NCI-H510A (cell line): ENCODE measurements at regions not wholly inside any gene's neighbourhood (a gene's known extent, or its start where the extent isn't known, plus 50 kb on each side); places are given as distances from the start of the nearest gene placed in this dataset.

Experiments used
- DNase-seq: peaks from one replicate; lab custom pipeline; 2025; lab: John Stamatoyannopoulos, UW

DNA sequence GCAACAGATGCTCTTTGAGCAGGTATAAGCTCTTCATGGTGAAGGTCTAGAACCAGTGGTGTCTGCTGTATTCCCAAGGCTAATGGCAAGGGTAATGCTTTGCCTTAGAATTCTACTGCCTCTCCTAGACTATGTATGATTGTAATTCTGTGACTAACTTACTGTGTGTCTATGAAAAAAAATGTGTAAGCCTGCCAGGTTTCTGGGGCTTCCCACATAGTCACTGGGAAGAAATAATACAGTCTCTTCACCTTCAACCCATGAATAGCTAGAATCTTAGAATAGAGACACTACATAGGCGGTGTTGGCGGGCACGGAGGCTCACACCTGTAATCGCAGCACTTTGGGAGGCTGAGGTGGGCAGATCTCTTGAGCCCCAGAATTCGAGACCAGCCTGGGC, 84.1 kb downstream of the C11orf91 start:
- DNase-seq: no peak

DNA sequence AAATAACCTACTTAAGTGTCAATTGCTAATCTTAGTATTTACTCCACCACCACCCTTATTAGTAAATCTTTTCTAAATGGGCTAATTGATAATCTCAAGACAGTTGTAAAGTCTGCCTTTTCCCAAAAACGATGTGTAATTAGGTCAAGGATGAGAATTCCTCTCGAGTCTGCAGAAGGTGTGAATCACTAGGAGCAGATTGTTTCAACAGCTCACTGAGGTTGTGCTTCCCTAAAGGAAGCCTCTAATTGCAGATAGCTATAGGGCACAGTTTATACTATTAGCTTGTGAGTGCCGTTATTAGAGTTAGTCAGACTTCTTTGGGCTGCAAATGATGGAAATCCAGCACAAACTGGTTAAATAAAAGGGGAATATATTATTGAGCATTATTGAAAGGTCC, 84.9 kb downstream of the C11orf91 start:
- DNase-seq: no peak

DNA sequence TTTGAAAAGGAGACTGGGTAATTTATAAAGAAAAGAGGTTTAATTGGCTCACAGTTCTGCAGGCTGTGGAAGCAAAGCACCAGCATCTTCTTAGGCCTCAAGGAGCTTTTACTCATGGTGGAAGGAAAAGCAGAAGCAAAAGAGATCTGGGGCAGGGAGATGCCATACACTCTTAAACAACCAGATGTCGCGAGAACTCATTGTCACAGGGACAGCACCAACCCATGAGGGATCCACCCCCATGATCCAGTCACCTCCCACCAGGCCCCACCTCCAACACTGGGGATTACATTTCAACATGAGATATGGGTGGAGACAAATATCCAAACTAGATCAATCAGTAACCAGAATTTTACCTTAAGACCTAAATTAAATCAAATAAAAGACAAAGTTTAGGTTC, 87.2 kb downstream of the C11orf91 start:
- DNase-seq: no peak

DNA sequence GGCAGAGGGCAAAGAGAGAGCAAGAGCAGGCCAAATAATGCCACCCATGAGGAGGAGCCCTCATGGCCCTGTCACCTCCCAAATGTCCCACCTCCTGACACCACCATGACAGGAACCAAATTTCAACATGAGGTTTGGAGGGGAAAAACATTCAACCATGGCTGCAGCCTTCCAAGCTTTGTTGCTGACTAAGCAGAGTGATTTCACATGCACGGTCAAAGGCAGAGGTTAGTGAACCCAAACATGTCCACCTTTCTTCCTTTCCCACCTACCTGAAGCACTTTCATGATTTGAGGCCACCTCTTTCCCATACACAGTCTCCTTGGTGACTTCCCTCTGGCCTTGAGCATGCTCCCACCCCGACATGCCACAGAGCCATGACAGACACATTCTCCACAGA, 89.7 kb downstream of the C11orf91 start:
- no peak for DNase-seq

DNA sequence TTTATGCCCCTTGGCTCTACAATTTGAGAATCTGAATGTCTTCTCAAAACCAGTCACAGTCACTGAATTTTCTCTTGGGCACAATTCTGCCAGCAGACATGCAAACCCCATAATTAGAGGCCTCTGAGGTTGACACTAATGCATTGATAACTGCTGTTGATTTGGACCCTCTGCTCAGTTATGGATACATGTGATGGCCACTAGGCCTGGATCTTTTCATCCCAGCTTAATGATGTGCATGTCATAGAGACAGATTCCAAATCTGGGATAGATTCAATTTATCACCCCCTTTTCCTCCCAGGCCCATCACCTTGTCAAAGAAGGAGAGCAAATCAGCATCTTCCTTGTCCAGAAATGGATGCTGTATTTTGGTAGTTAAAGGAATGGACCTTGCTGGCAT, 92.2 kb downstream of the C11orf91 start:
- DNase-seq: no peak

DNA sequence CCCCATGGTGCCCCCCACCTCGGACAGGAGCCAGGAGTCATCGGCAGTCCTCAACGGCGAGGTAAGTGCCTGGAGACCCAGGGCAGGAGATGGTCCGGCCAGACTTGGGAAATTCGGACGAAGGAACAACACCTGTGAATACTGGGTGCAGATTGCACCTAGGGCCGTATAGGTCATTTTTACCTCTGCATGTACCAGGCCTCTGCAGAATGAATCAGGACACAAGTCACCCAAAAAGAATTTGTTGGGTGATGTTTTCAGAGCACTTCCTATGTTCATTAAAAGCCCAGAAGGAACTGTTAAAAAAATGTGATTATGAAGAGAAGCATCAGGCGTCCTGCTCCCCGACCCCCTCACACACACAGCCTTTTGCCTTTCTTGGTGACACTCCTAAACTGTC, 93.9 kb downstream of the C11orf91 start:
- no peak for DNase-seq

DNA sequence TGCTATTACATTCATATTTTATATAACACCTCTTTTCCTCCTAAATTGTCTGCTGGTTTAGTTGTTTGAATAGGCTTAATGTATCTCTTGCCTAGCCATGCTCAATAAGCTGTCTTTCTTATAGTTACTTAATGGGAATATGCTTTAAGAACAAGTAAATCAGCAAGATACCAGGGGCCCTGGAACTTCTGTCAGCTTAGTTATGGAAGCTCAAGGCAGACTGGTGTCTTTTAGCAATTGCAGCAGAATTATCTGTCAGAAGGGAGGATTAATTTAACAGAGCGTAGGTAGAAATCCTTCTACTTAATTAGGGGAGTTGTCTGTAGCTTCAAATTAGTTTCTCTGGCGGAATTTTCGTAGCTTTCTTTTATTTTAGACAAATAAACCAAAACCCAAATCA, 94.9 kb downstream of the C11orf91 start:
- DNase-seq: no peak

DNA sequence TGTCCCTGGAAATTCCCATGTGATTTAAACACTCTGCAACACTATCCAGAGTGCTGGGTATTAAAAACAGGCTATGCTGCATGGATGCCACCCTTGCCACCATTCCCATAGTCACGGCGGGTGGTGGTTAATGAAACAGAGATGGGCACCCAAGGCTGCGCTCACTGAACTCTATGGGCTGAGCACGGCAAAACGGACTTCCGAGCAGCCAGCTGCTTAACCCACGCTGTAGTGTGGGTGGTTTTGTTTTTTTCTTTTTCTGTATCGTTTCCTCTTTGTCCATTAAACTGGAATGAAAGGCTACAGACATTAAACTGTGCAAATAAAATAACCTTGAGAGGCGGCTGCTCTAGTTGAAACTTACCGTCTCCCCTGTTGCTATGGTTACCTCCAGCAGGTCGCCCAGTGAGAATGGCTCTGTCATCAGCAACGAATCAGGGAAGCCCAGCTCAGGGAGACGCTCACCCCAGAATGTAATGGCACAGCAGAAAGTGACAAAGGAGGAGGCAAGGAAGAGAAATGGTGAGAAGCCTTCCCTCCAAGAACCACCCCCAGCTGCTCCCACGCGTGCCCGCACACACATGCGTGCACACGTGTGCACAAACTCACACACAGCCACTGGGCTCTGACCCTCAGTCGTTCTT, 102.1 kb downstream of the C11orf91 start:
- peak; percentile 32 for DNase-seq

DNA sequence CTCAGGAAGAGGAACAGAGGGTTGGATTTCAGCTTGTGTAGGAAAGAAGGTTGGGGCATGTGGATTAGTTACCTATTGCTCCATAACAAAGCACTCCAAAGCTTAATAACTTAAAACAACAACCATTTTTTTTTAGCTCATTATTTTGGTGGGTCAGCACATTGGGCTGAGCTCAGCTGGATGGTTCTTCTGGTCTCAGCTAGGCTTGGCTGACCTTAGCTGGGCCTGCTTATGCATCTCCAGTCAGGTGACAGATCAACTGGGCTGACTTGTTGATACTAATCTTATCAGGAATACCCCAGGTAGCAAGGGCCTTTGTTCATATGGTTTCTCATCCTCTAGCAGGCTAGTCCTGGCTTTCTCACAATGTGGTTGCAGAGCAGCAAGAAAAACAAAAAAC, 106.4 kb downstream of the C11orf91 start:
- no peak for DNase-seq

DNA sequence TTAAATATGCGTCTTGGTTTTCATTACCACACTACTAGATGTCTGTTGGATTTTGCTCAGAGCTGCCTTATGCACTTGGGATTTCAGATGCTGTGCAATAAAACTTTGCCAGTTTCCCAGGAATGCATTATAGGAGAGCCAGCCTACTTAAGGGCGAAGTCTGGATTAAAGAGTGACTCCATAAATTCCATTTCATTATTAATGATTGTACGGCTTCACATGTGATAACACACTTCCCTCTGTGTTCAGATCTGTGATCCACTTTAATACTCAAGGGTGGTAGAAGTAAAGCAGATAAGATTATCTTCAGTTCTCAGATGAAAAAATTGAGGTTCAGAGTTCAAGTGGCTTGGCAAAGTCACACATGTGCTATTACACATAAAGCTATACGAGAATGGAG, 110.2 kb downstream of the C11orf91 start:
- DNase-seq: no peak

DNA sequence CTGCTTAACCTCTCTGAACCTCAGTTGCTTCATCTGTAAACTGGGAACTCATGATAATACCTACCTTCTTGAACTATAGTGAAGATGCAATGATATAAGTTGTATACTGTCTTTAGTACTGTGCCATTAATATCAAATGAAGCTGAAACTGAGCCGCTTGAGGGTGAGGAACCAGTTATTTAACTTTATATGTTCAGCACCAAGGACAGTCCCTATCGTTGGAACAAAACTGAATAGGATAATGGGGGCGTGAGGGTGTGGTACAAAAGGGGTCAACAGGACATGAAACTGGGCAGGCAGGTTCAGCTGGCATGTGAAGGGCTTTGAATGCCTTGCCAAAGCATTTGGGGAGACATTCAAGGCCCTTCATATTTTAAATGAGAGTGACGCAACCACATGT, 112.6 kb downstream of the C11orf91 start:
- no peak for DNase-seq

DNA sequence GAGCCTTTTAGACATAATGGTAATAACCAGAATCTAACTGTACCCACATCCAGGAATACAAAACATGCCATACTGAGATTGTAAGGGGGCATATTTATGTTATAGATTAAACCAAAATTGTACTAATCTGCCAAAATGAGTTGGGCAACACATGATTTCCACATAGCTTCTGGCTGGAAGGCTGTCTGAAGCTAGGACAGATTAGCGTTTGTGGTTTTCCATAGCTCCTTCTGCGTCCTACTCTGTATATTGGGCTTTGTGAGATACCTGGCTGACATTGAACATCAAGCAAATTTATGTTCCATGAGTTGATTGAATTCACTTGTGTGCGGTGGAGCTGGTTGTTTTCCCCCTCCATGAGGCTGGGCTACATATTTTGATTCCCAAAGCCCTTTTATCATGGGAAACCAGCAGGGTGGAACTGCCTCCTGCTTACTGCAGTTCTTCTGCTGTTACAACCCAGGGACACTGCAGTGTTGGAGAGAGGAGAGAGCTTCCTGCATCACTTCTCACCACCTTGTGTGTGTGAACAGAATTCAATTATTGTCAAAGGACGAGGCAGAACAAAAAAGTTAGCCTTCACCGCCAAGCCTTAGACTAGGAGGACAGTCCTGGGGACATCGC, 114.9 kb downstream of the C11orf91 start:
- DNase-seq: no peak

DNA sequence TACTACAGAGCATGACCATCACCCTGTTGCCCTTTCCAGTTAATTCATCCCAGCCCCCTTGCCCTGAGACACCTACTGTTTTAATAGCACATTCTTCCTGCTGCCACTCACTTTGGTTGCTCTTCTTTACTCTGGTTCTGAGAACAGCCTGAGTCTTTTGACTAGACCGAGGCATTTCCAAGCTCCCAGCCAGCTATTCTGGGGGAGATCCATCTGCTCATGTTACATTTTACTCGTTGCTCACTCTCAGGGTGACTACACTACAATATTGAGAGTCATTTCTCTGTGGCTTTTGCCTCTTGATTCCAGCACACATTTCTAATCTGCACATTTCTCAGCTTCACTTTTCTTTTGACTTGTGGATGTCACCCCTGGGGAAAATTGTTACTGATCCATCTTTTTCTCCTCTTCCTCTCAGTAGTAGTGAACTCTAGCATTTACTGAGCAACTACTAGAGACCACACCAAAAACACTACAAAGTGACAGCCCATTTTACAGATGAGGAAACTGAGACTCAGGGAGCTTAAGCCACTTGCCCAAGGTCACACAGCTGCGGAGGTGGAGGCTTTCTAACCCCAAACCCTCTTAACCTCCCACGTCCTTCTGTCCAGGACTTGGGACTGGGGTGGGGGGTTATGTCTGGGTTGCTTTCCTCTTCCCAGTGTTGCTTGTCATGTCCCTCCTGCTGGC, 117.8 kb downstream of the C11orf91 start:
- no peak for DNase-seq

DNA sequence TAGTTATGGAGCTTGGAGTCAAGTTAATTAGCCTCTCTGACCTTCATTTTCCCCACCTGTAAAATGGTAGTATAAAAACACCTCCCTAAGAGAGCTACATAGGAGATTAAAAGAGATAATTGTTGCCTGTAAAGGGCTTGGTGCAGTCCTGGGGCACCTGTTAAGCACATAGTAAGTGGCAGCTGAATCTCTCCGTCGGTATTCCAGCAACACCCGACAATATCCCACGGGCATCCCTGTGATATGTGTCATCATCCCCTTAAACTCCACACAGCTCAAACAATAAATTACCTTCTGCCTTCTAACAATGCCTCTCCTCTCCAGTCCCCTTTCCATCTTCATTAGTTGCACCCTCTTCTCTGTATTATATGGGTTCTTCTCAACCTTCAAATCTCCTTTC, 121.5 kb downstream of the C11orf91 start:
- no peak for DNase-seq

DNA sequence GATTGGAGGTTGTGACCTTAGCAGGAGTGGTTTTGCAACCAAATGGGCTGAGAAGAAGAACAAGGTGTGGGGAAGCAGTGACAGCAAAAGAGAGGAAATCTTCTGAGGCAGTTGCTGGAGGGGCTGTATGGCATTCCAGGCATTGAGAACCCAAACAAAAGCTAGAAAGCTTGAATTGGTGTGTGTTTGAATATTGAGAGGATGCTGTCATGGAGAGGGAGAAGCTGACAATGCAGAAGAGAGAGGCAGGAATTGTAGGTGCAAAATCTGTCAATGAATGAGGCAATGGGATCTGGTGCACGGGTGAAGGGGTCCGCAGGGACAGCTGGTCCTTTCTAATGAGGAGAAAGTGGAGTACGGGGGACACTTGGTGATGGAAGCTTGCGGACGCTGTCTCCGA, 123.4 kb downstream of the C11orf91 start:
- no peak for DNase-seq

DNA sequence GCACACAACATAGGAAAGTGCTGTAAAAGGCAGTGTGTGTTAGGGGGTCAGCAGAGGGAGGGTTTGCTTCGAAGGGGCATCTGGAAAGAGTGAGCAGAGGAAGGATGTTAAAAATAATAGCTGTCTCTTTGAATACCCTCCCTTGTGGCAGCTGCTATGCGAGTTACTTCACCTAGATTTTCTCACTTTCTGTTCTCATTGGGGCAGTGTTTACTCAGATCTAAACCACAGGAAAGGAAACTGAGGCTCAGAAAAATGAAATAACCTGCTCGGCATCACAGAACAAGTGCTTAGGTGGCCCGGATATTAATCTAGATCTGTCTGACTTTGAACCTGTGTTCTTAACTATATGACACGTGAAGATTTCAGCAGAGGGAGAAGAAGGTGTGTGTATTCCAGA, 125.3 kb downstream of the C11orf91 start:
- DNase-seq: no peak

DNA sequence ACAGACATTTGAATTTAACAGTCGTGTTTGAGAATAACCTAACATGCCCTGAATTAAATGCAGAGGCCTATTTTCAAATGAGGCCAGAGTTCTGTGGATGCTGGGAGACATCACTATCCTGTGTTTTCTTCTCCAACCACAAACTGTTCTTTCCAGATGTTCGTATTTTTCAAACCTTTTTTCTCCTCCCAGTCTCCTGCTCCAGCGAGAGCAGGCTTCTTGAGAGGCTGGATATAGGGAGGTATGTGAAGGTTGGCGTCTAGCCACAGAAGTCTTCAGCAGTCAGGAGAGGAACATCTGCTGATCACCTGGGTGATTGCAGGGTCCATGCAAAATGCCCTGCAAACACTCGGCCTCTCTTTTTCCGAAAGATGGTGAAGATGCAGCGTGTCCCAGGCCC, 126.3 kb downstream of the C11orf91 start:
- no peak for DNase-seq

DNA sequence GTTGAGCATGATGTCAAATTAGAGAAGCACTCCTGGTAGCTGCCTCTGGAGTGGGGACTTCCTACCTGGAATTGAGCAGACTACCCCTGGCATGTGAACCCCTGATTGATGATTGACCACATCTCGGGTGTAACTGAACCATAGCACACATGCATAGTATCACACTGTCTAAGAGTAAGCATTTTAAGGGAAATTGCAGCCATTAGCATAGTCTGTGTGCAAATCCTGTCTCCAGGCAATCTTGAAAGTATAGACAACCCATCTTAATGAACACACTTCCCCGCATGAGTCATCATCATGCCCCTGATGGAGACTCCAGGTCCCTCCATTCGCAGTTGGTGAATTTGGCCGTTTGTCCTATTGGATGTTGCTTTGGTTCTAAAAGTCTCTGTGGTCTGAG, 131.3 kb downstream of the C11orf91 start:
- no peak for DNase-seq

DNA sequence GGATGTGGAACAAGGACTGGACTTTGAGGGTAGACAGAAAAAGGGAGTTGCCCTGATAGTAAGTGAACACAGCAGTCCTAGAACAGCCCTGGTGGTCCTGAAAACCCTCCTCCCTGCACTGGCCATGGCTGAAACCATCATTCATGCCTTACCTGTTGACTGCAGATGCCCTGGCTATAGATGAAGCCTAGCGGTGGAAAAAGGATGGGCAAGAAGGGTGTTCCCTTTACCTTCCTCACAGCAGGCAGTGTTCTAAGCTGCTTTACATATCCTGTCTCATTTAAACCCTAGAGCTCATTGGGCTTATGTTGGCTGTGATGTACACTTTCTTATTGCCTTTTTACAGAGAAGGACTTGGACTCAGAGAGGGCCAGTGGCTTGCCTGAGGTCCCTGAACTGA, 133.6 kb downstream of the C11orf91 start:
- DNase-seq: no peak

DNA sequence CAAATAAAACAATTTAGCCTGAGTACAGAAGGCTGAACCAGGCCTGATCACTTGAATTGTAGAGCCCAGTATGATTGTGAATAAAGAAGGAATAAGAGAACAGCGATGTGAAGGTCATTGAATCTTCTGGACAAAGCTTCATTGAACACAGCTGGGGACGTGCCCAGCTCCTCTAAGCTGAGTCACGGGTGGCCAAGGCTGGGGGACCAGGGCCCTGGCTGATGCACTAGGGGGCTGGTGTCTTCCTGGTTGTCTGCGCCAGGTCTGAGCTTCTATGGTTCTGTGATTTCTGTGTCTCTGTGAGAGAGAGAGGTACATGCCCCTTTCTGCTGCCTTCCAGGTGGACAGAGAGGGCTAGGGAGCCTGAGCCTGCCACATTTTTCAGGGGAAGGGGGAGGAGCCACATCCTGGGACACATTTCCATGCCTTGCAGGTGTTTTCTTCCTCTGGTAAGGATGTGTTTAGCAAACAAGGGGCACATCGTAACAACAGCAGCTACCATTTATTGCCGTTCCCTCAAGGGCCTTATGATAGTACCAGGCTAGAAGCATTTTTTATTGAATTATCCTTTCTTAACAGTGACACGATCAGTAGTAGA, 135.7 kb downstream of the C11orf91 start:
- no peak for DNase-seq

DNA sequence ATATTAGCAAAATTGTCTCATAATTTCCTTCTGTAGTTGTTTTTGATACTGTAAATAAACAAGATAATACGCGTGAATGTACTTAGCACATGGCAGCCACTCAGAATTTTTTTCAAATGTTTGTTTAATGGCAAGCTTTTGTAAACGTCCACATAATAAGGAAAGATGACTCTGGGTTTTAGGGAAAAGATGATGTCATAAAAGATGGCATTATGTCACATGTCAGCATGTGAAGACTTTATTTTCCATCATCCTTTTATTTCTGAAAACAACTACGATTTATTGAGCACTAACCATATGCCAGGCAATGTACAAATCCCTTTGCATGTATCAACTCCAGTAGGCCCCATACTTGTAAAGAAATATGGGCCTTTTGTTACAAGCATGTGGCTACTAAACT, 139.9 kb downstream of the C11orf91 start:
- no peak for DNase-seq

DNA sequence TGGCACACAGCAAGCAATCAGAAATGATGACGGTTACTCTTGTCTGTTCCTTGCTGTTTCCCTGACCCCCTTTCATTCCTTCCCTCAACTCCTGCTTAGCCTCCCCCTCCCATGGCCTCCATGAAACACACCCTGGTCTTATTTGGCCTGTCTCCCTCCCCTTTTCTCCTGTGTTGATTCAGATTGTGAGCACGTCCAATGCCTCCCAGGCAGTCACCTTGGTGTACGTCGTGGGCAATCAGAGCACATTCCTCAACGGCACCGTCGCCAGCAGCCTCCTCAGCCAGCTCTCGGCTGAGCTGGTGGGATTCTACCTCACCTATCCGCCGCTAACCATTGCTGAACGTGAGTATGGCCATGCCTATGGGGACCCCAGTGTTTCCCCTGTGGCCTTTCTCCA, 141.1 kb downstream of the C11orf91 start:
- DNase-seq: no peak

DNA sequence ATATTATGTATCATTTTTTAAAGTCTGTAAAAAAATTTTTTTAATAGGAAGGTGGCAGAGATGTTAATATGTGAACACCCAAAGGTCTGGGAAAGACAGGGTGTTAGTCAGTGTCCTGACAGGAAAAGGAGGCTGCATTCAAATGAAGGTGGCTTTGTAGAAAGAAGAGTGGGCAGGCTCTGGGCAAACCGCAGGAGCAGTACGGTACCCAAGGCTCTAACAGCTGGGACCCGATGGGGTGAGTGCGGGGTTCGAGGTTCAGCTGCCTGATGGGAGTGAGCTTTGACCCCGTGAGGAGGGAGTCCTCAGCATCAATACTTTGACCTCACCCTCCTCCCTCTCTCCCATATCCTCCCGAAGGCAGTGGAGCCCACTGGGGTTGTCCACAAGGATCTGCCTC, 142.5 kb downstream of the C11orf91 start:
- DNase-seq: no peak
